ENCODE measurements at regions not wholly inside any gene's neighbourhood (a gene's known extent, or its start where the extent isn't known, plus 50 kb on each side); places are given as distances from the start of the nearest gene placed in this dataset.

GRCh38 chr3:64357481-64357880 is 132.2 kb upstream of the PRICKLE2 start:
- H3K4me1 Mint-ChIP-seq (ENCODE audit: insufficient read depth, unreplicated experiment) = peaks cover 40% of the 10 kb centered on the region
- H3K9me3 Mint-ChIP-seq (ENCODE audit: unreplicated experiment) = no peaks in the 10 kb centered on the region
- no peak overlapping the region for H3K27ac Mint-ChIP-seq (ENCODE audit: low read depth, unreplicated experiment)
- H3K27me3 Mint-ChIP-seq (ENCODE audit: insufficient read depth, unreplicated experiment) = no peaks in the 10 kb centered on the region
- no peaks in the 10 kb centered on the region for H3K36me3 Mint-ChIP-seq (ENCODE audit: insufficient read depth, unreplicated experiment)
- ChIA-PET POLR2A (interaction anchor here (0.6 to 0.9 kb wide), 2 partner anchors 15 to 19 kb away, joined by 3 to 4 read pairs; no protein-coding TSS in a partner anchor), CTCF (interaction anchor here (0.5 to 1.0 kb wide), 2 partner anchors 23 to 145 kb away, joined by 3 to 4 read pairs; no protein-coding TSS in a partner anchor)
- H3K4me3 Mint-ChIP-seq (ENCODE audit: unreplicated experiment) = no peak overlapping the region
- BruUV-seq (replicated peaks) = no TSS peak
- no peak for TF ChIP-seq CTCF (IDR thresholded peaks at IDR 0.05; ENCODE audit: unreplicated experiment)
- intact Hi-C loops (cut with micrococcal nuclease) = no loop called here
- DNase-seq (ENCODE audit: unreplicated experiment) = no peak

GRCh38 chr3:64355401-64355807 is 130.1 kb upstream of the PRICKLE2 start:
- Mint-ChIP-seq H3K27me3 (ENCODE audit: insufficient read depth, unreplicated experiment) (no peaks in the 10 kb centered on the region), H3K36me3 (ENCODE audit: insufficient read depth, unreplicated experiment) (no peaks in the 10 kb centered on the region), H3K27ac (ENCODE audit: low read depth, unreplicated experiment) (no peak overlapping the region), H3K9me3 (ENCODE audit: unreplicated experiment) (no peaks in the 10 kb centered on the region), H3K4me1 (ENCODE audit: insufficient read depth, unreplicated experiment) (peaks cover 41% of the 10 kb centered on the region), H3K4me3 (ENCODE audit: unreplicated experiment) (no peak overlapping the region)
- intact Hi-C loops (cut with micrococcal nuclease) = no loop called here
- no TSS peak for BruUV-seq (replicated peaks)
- no peak for DNase-seq (ENCODE audit: unreplicated experiment)
- POLR2A ChIA-PET = interaction anchor here (0.7 to 2.9 kb wide), 3 partner anchors 13 to 317 kb away, joined by 3 to 11 read pairs (median 3); no protein-coding TSS in a partner anchor
- CTCF ChIA-PET = interaction anchor here (0.7 to 0.9 kb wide), 4 partner anchors 12 to 332 kb away, joined by 3 read pairs; partner anchors contain the start of gene PSMD6
- no peak for TF ChIP-seq CTCF (IDR thresholded peaks at IDR 0.05; ENCODE audit: unreplicated experiment)

GRCh38 chr3:64354956-64355355 is 129.7 kb upstream of the PRICKLE2 start:
- H3K27me3 Mint-ChIP-seq (ENCODE audit: insufficient read depth, unreplicated experiment) = no peaks in the 10 kb centered on the region
- no TSS peak for BruUV-seq (replicated peaks)
- TF ChIP-seq CTCF (IDR thresholded peaks at IDR 0.05; ENCODE audit: unreplicated experiment) = no peak
- CTCF ChIA-PET = interaction anchor here (0.6 to 0.9 kb wide), 3 partner anchors 12 to 331 kb away, joined by 3 read pairs; partner anchors contain the start of gene PSMD6
- DNase-seq (ENCODE audit: unreplicated experiment) = no peak
- POLR2A ChIA-PET = interaction anchor here (1.6 to 2.9 kb wide), 2 partner anchors 89 to 317 kb away, joined by 3 to 11 read pairs; no protein-coding TSS in a partner anchor
- H3K4me3 Mint-ChIP-seq (ENCODE audit: unreplicated experiment) = no peak overlapping the region
- no peaks in the 10 kb centered on the region for H3K36me3 Mint-ChIP-seq (ENCODE audit: insufficient read depth, unreplicated experiment)
- peaks cover 41% of the 10 kb centered on the region for H3K4me1 Mint-ChIP-seq (ENCODE audit: insufficient read depth, unreplicated experiment)
- no peaks in the 10 kb centered on the region for H3K9me3 Mint-ChIP-seq (ENCODE audit: unreplicated experiment)
- intact Hi-C loops (cut with micrococcal nuclease) = loop anchor here (5.0 kb wide), 1 partner anchor 63 kb away; no protein-coding TSS in a partner anchor
- no peak overlapping the region for H3K27ac Mint-ChIP-seq (ENCODE audit: low read depth, unreplicated experiment)

GRCh38 chr3:64354221-64354620 is 129.0 kb upstream of the PRICKLE2 start:
- H3K4me1 Mint-ChIP-seq (ENCODE audit: insufficient read depth, unreplicated experiment) = peaks cover 41% of the 10 kb centered on the region
- H3K4me3 Mint-ChIP-seq (ENCODE audit: unreplicated experiment) = no peak overlapping the region
- H3K9me3 Mint-ChIP-seq (ENCODE audit: unreplicated experiment) = no peaks in the 10 kb centered on the region
- H3K27ac Mint-ChIP-seq (ENCODE audit: low read depth, unreplicated experiment) = no peak overlapping the region
- H3K36me3 Mint-ChIP-seq (ENCODE audit: insufficient read depth, unreplicated experiment) = no peaks in the 10 kb centered on the region
- no peak for TF ChIP-seq CTCF (IDR thresholded peaks at IDR 0.05; ENCODE audit: unreplicated experiment)
- ChIA-PET CTCF (interaction anchor here (1.1 to 1.8 kb wide), 3 partner anchors 87 to 331 kb away, joined by 5 to 8 read pairs (median 6); partner anchors contain the start of gene PSMD6), POLR2A (interaction anchor here (0.6 to 2.9 kb wide), 7 partner anchors 12 to 316 kb away, joined by 3 to 11 read pairs (median 3); no protein-coding TSS in a partner anchor)
- DNase-seq (ENCODE audit: unreplicated experiment) = no peak
- BruUV-seq (replicated peaks) = no TSS peak
- intact Hi-C loops (cut with micrococcal nuclease) = loop anchor here (5.0 kb wide), 1 partner anchor 62 kb away; no protein-coding TSS in a partner anchor
- no peaks in the 10 kb centered on the region for H3K27me3 Mint-ChIP-seq (ENCODE audit: insufficient read depth, unreplicated experiment)
